Adrenal gland (tissue), 9 donors: ENCODE measurements at regions not wholly inside any gene's neighbourhood (a gene's known extent, or its start where the extent isn't known, plus 50 kb on each side); places are given as distances from the start of the nearest gene placed in this dataset.
"Not testable (repeated sequence)": the region's sequence is repeated elsewhere in the genome, so short reads cannot be mapped to it uniquely, and the experiment has no call there.

Experiments
- DNase-seq, 7 donors: peaks; one replicate each; pipeline ENCODE4 v3.0.0-alpha.2; 2019 to 2020
- H3K27ac ChIP-seq, 5 donors: fragments of 200-600 bp; sonication (generic) in 4 of 5; 1 replicate in 3 of 5; 2 replicates in 2 of 5; pipeline versions ENCODE4 v1.5.1 to v1.8.0; 2016 to 2020; ENCODE audit warnings: mild to moderate bottlenecking in 1 of 5
- H3K27me3 ChIP-seq: fragments of 200-600 bp; 2 replicates; pipeline ENCODE4 v1.8.0; 2021
- H3K36me3 ChIP-seq, 2 donors: fragments of 200-600 bp; replicated peaks in 1 of 2; 1 replicate in 1 of 2; 2 replicates in 1 of 2; pipeline versions ENCODE4 v1.5.1 to v1.8.0; 2018 to 2022
- H3K4me1 ChIP-seq, 2 donors: fragments of 200-600 bp; replicated peaks in 1 of 2; 1 replicate in 1 of 2; 2 replicates in 1 of 2; pipeline versions ENCODE4 v1.5.1 to v1.8.0; 2018 to 2021
- H3K4me3 ChIP-seq, 4 donors: fragments of 200-600 bp; sonication (generic) in 3 of 4; one replicate each; pipeline ENCODE4 v1.5.1; 2016 to 2018
- H3K9me3 ChIP-seq, 3 donors: fragments of 200-600 bp; sonication (generic) in 1 of 3; replicated peaks in 1 of 3; 1 replicate in 2 of 3; 2 replicates in 1 of 3; pipeline versions ENCODE4 v1.5.1 to v1.8.0; 2016 to 2021
- CTCF ChIP-seq, 6 experiments: fragments of 450-650 bp in 4 of 6; fragments of 200-600 bp in 2 of 6; sonication (generic) in 1 of 6; IDR thresholded peaks; 1 replicate in 5 of 6; 2 replicates in 1 of 6; pipeline versions ENCODE4 v1.5.1 to v1.8.0; 2016 to 2021; ENCODE audit warnings: antibody characterized with exemption in 6 of 6, mild to moderate bottlenecking in 2 of 6, moderate library complexity in 1 of 6
- POLR2A ChIP-seq, 2 donors: fragments of 450-650 bp; IDR thresholded peaks; one replicate each; pipeline ENCODE4 v1.6.1; 2017; ENCODE audit warnings: antibody characterized with exemption in 2 of 2, mild to moderate bottlenecking in 2 of 2, moderate library complexity in 1 of 2
- WGBS, 4 donors: extraction: QIAGEN DNeasy Blood & Tissue Kit in 2 of 4; methylation state at CpG; one replicate each; pipeline versions ENCODE4 v1.1.5 to v1.1.7; 2013 to 2017; 5-methylcytosine and 5-hydroxymethylcytosine counted together
- intact Hi-C, 2 donors: fragments of 100-400 bp; cut with DNase I; formaldehyde crosslinking; loops; one replicate each; pipeline versions ENCODE4 v1.14.1 to v1.15.0; 2022 to 2023
- donor health status: healthy with polysubstance abuse.
- donor health status: Bipolar disorder and iron deficiency.
- donor health status: DM: yes; HTN: yes; CAD: no.
- donor health status: DM: no; HTN: no; CAD: no.
- donor health status: DM: no; HTN: no; CAD: no.

GRCh38 chr13:99760456-99760855, 211.1 kb downstream of the ZIC5 start:
- Histone ChIP-seq H3K27ac (no peak overlapping the region), H3K27me3 (no peaks in the 10 kb centered on the region), H3K36me3 (no peaks in the 10 kb centered on the region), H3K4me3 (no peak overlapping the region), H3K4me1 (no peaks in the 10 kb centered on the region), H3K9me3 (peaks cover 0 to 8% (median 0%) of the 10 kb centered on the region in 3 donors)
- intact Hi-C loops: no loop called here
- TF ChIP-seq POLR2A (IDR thresholded peaks at IDR 0.05): no peak
- DNase-seq: no peak

GRCh38 chr13:99759163-99759552, 212.4 kb downstream of the ZIC5 start:
- no peak for DNase-seq
- Histone ChIP-seq H3K9me3 (no peaks in the 10 kb centered on the region), H3K4me1 (no peaks in the 10 kb centered on the region), H3K36me3 (no peaks in the 10 kb centered on the region), H3K4me3 (no peak overlapping the region), H3K27me3 (no peaks in the 10 kb centered on the region), H3K27ac (no peak overlapping the region)
- WGBS, 4 donors: 92 to 100% (median 95%) methylated on average over 2 of the region's 2 CpGs
- TF ChIP-seq POLR2A (IDR thresholded peaks at IDR 0.05): no peak
- no peak for TF ChIP-seq CTCF (IDR thresholded peaks at IDR 0.05)
- intact Hi-C loops: no loop called here

- no peaks in the 10 kb centered on the region for H3K9me3 ChIP-seq
- DNase-seq: no peak
- H3K27me3 ChIP-seq: no peaks in the 10 kb centered on the region
- no peaks in the 10 kb centered on the region for H3K36me3 ChIP-seq
- TF ChIP-seq POLR2A (IDR thresholded peaks at IDR 0.05) (no peak), CTCF (IDR thresholded peaks at IDR 0.05) (no peak)
- no peak overlapping the region for H3K27ac ChIP-seq
- intact Hi-C loops: no loop called here
- no peaks in the 10 kb centered on the region for H3K4me1 ChIP-seq
- no peak overlapping the region for H3K4me3 ChIP-seq
- 72 to 86% (median 81%) methylated on average over 6 of the region's 6 CpGs for WGBS, 4 donors
These were observed 213.0 kb downstream of the ZIC5 start for GRCh38 chr13:99758460-99759162.

- Histone ChIP-seq H3K4me1 (no peaks in the 10 kb centered on the region), H3K4me3 (no peak overlapping the region), H3K36me3 (no peaks in the 10 kb centered on the region), H3K27ac (no peak overlapping the region), H3K27me3 (no peaks in the 10 kb centered on the region), H3K9me3 (no peaks in the 10 kb centered on the region)
- WGBS, 4 donors: 80 to 92% (median 87%) methylated on average over 8 of the region's 8 CpGs
- intact Hi-C loops: no loop called here
- no peak for DNase-seq
- TF ChIP-seq POLR2A (IDR thresholded peaks at IDR 0.05) (no peak), CTCF (IDR thresholded peaks at IDR 0.05) (no peak)
These were observed 213.7 kb downstream of the ZIC5 start for GRCh38 chr13:99757756-99758459.

- Histone ChIP-seq H3K27me3 (no peaks in the 10 kb centered on the region), H3K27ac (no peak overlapping the region), H3K36me3 (no peaks in the 10 kb centered on the region), H3K9me3 (no peaks in the 10 kb centered on the region), H3K4me3 (no peak overlapping the region), H3K4me1 (no peaks in the 10 kb centered on the region)
- TF ChIP-seq POLR2A (IDR thresholded peaks at IDR 0.05): no peak
- no peak for TF ChIP-seq CTCF (IDR thresholded peaks at IDR 0.05)
- WGBS, 4 donors: 88 to 97% (median 94%) methylated on average over 2 of the region's 2 CpGs
- no peak for DNase-seq
- intact Hi-C loops: no loop called here
These were observed 215.3 kb downstream of the ZIC5 start for GRCh38 chr13:99756281-99756680.

- H3K4me1 ChIP-seq, intact Hi-C loops, DNase-seq, H3K36me3 ChIP-seq, H3K27me3 ChIP-seq, H3K4me3 ChIP-seq, H3K27ac ChIP-seq, H3K9me3 ChIP-seq: not testable (repeated sequence)
- WGBS, 4 donors: 90 to 97% (median 95%) methylated on average over 15 to 18 of the region's 18 CpGs
These were observed 216.8 kb downstream of the ZIC5 start for GRCh38 chr13:99754750-99755149.
